H9 (cell line): ENCODE measurements at regions not wholly inside any gene's neighbourhood (a gene's known extent, or its start where the extent isn't known, plus 50 kb on each side); places are given as distances from the start of the nearest gene placed in this dataset.

ENCODE experiments used
- DNase-seq: peaks from one replicate; pipeline ENCODE4 v3.0.0-alpha.2; 2017
- H2AFZ ChIP-seq: one replicate; pipeline ENCODE4 v1.6.1; 2013; ENCODE audit warnings: mild to moderate bottlenecking, low read length, control low read depth, moderate library complexity
- H2AK5ac ChIP-seq: 2 replicates; pipeline ENCODE4 v1.6.1; 2013; ENCODE audit warnings: low read length, control low read depth, mixed read lengths; ENCODE audit not compliant: insufficient read length
- H2BK120ac ChIP-seq: one replicate; pipeline ENCODE4 v1.6.1; 2013; ENCODE audit warnings: low read depth, mild to moderate bottlenecking, low read length, control low read depth, inconsistent platforms; ENCODE audit not compliant: poor library complexity, severe bottlenecking
- H2BK12ac ChIP-seq: 2 replicates; pipeline ENCODE4 v1.6.1; 2013; ENCODE audit warnings: low read length, control low read depth, mixed read lengths, low read depth; ENCODE audit not compliant: insufficient read length
- H2BK15ac ChIP-seq: 2 replicates; pipeline ENCODE4 v1.6.1; 2013; ENCODE audit warnings: low read depth, low read length, control low read depth
- H2BK20ac ChIP-seq: one replicate; pipeline ENCODE4 v1.6.1; 2013; ENCODE audit warnings: low read depth, mild to moderate bottlenecking, low read length, control low read depth, inconsistent platforms; ENCODE audit not compliant: poor library complexity, severe bottlenecking
- H2BK5ac ChIP-seq: 2 replicates; pipeline ENCODE4 v1.6.1; 2013; ENCODE audit warnings: low read length, control low read depth, mixed read lengths; ENCODE audit not compliant: insufficient read length
- H3K14ac ChIP-seq: 2 replicates; pipeline ENCODE4 v1.6.1; 2013; ENCODE audit warnings: low read length, control low read depth; ENCODE audit not compliant: insufficient read depth
- H3K18ac ChIP-seq: 2 replicates; pipeline ENCODE4 v1.6.1; 2013; ENCODE audit warnings: low read depth, mild to moderate bottlenecking, mixed read lengths, low read length, control low read depth; ENCODE audit not compliant: insufficient read length
- H3K23ac ChIP-seq: 2 replicates; pipeline ENCODE4 v1.6.1; 2013; ENCODE audit warnings: low read length, control low read depth, mixed read lengths, low read depth; ENCODE audit not compliant: insufficient read length
- H3K23me2 ChIP-seq: 2 replicates; pipeline ENCODE4 v1.6.1; 2013; ENCODE audit warnings: low read depth, mild to moderate bottlenecking, mixed read lengths, low read length, control low read depth; ENCODE audit not compliant: insufficient read length, poor library complexity, severe bottlenecking
- H3K27ac ChIP-seq: 2 replicates; pipeline ENCODE4 v1.5.1; 2013; ENCODE audit warnings: low read length, control low read depth, mixed read lengths, low read depth; ENCODE audit not compliant: insufficient read length
- H3K27me3 ChIP-seq: 2 replicates; pipeline ENCODE4 v1.6.1; 2013; ENCODE audit warnings: low read length, control low read depth, inconsistent platforms; ENCODE audit not compliant: insufficient read depth
- H3K4ac ChIP-seq: 2 replicates; pipeline ENCODE4 v1.6.1; 2013; ENCODE audit warnings: low read depth, mild to moderate bottlenecking, control low read depth, inconsistent platforms, low read length, moderate library complexity
- H3K4me1 ChIP-seq: 2 replicates; pipeline ENCODE4 v1.6.1; 2013; ENCODE audit warnings: low read length, control low read depth, inconsistent platforms; ENCODE audit not compliant: insufficient read depth
- H3K4me2 ChIP-seq: 2 replicates; pipeline ENCODE4 v1.6.1; 2013; ENCODE audit warnings: low read length, control low read depth, mixed read lengths; ENCODE audit not compliant: insufficient read length, insufficient read depth
- H3K56ac ChIP-seq: 2 replicates; pipeline ENCODE4 v1.6.1; 2013; ENCODE audit warnings: low read depth, mild to moderate bottlenecking, mixed read lengths, low read length, control low read depth; ENCODE audit not compliant: insufficient read length
- H3K79me1 ChIP-seq: 2 replicates; pipeline ENCODE4 v1.6.1; 2013; ENCODE audit warnings: low read depth, mild to moderate bottlenecking, moderate library complexity, low read length, control low read depth, inconsistent platforms; ENCODE audit not compliant: insufficient read depth, poor library complexity, severe bottlenecking
- H3K79me2 ChIP-seq: 2 replicates; pipeline ENCODE4 v1.6.1; 2013; ENCODE audit warnings: low read length, control low read depth, inconsistent platforms; ENCODE audit not compliant: insufficient read depth
- H3K9ac ChIP-seq: 2 replicates; pipeline ENCODE4 v1.6.1; 2013; ENCODE audit warnings: low read length, control low read depth, mixed read lengths; ENCODE audit not compliant: insufficient read length; ENCODE audit errors: extremely low read depth
- H3K9me3 ChIP-seq: one replicate; pipeline ENCODE4 v1.6.1; 2013; ENCODE audit warnings: low read depth, low read length, inconsistent platforms; ENCODE audit not compliant: control insufficient read depth
- H3T11ph ChIP-seq: one replicate; pipeline ENCODE4 v1.6.1; 2013; ENCODE audit warnings: mild to moderate bottlenecking, low read length, control low read depth, inconsistent platforms
- H4K20me1 ChIP-seq: one replicate; pipeline ENCODE4 v1.6.1; 2013; ENCODE audit not compliant: control insufficient read depth, insufficient read length, insufficient read depth
- H4K5ac ChIP-seq: 2 replicates; pipeline ENCODE4 v1.6.1; 2013; ENCODE audit warnings: low read depth, mild to moderate bottlenecking, mixed read lengths, low read length, control low read depth; ENCODE audit not compliant: insufficient read length
- H4K8ac ChIP-seq: replicated peaks from 2 replicates; pipeline ENCODE4 v1.6.1; 2013; ENCODE audit warnings: low read length, control low read depth, mixed read lengths, low read depth; ENCODE audit not compliant: insufficient read length
- H4K91ac ChIP-seq: 2 replicates; pipeline ENCODE4 v1.6.1; 2013; ENCODE audit warnings: low read depth, mild to moderate bottlenecking, moderate library complexity, mixed read lengths, low read length, control low read depth; ENCODE audit not compliant: insufficient read length
- H3K27ac Mint-ChIP-seq, 3 experiments: 2 replicates in 2 of 3; 3 replicates in 1 of 3; pipeline ENCODE4 v1.8.0; 2020 to 2021; ENCODE audit warnings: mixed read lengths in 3 of 3, mild to moderate bottlenecking in 1 of 3, moderate library complexity in 1 of 3
- H3K27me3 Mint-ChIP-seq: 2 replicates; pipeline ENCODE4 v1.8.0; 2021; ENCODE audit warnings: low read depth, mild to moderate bottlenecking, moderate library complexity, mixed read lengths
- H3K36me3 Mint-ChIP-seq, 3 experiments: 2 replicates in 2 of 3; 3 replicates in 1 of 3; pipeline ENCODE4 v1.8.0; 2020 to 2021; ENCODE audit warnings: low read depth in 3 of 3, mixed read lengths in 3 of 3; ENCODE audit not compliant: insufficient read depth in 1 of 3
- H3K4me1 Mint-ChIP-seq, 2 experiments: 2 replicates each; pipeline ENCODE4 v1.8.0; 2020; ENCODE audit warnings: mixed read lengths in 2 of 2
- H3K4me3 Mint-ChIP-seq, 2 experiments: 2 replicates in 1 of 2; 3 replicates in 1 of 2; pipeline ENCODE4 v1.8.0; 2020 to 2021; ENCODE audit warnings: mild to moderate bottlenecking in 2 of 2, mixed read lengths in 2 of 2, moderate library complexity in 1 of 2
- H3K9me3 Mint-ChIP-seq, 2 experiments: 2 replicates in 1 of 2; 3 replicates in 1 of 2; pipeline ENCODE4 v1.8.0; 2020; ENCODE audit warnings: mild to moderate bottlenecking in 2 of 2, mixed read lengths in 2 of 2, moderate library complexity in 1 of 2
- WGBS: extraction: QIAGEN DNeasy Blood & Tissue Kit; methylation state at CpG from one replicate; pipeline ENCODE4 v1.1.7; 2013; ENCODE audit warnings: missing lambda C conversion rate, low lambda C conversion rate, mixed read lengths; ENCODE audit not compliant: insufficient read length; ENCODE audit errors: extremely low coverage; 5-methylcytosine and 5-hydroxymethylcytosine counted together
- TF ChIP-seq, protein P1 (sequence below): fragments of 200-600 bp; sonication (generic); conservative IDR thresholded peaks from 3 replicates; pipeline ENCODE4 v1.8.0; 2021; ENCODE audit warnings: antibody characterized with exemption, mild to moderate bottlenecking

DNA sequence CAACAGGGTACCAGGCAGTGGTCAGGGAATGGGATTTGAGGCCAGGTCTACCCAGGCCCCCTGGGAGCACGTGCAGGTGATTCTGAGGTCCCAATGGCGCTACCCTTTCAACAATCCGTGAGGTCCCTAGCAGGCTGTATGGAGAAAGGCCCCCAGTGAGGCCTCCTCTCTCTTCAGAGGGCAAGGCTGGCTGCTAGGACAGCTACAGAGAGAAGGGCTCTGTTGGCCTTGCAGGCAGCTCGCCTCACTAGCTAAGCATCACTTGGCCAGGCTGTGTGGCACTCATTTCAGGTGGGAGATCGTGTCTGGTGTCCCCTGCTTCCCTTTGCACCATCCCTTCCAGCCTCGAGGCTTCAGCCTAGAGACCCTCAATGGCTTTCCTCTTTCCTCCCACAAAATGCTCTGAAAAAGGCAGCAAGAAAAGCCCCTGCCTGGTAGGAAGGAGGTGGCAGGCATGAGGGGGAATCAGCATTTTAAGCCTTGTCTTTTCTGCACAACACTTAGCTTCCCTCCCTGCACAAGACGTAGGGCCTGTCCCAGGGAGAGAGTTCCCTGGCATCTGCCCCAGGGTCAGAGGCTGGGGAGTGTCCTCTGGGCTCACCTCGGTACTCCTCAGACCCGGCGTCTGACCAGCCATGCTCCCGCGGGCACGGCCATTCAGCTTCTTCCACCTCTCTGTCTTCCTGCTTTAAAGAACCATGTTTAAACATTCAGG is 111.8 kb downstream of the ASB7 start:
- H3K9me3 ChIP-seq: no peaks in the 10 kb centered on the region
- no CpG with 5 or more reads among the region's 13 CpGs for WGBS

More for the DNA sequence above, 111.8 kb downstream of the ASB7 start:
- Histone ChIP-seq H3K27ac (no peak overlapping the region), H4K8ac (no peak overlapping the region), H2BK12ac (no peak overlapping the region), H3K4ac (no peak overlapping the region), H3K56ac (no peak overlapping the region), H3K4me1 (no peaks in the 10 kb centered on the region), H3K79me1 (no peaks in the 10 kb centered on the region), H3K14ac (no peak overlapping the region), H3K4me2 (no peak overlapping the region), H2BK5ac (no peak overlapping the region), H3K18ac (no peak overlapping the region), H4K91ac (no peak overlapping the region), H4K20me1 (no peaks in the 10 kb centered on the region), H3K23ac (no peak overlapping the region), H2BK120ac (no peak overlapping the region), H4K5ac (no peak overlapping the region), H2BK15ac (no peak overlapping the region), H2BK20ac (no peak overlapping the region), H3T11ph (no peak overlapping the region), H3K27me3 (no peaks in the 10 kb centered on the region), H2AFZ (no peak overlapping the region), H2AK5ac (no peak overlapping the region), H3K79me2 (no peaks in the 10 kb centered on the region), H3K9ac (no peak overlapping the region), H3K23me2 (no peaks in the 10 kb centered on the region)
- Mint-ChIP-seq H3K27me3 (peaks cover 6% of the 10 kb centered on the region), H3K9me3 (peaks cover 12 to 18% of the 10 kb centered on the region in 2 experiments), H3K4me3 (no peak overlapping the region), H3K27ac (peak overlapping the region in 1 of 3 experiments; percentile 53; a peak in 1 of 7 replicates), H3K36me3 (peaks cover 5 to 16% (median 8%) of the 10 kb centered on the region in 3 experiments; a peak in 5 of 7 replicates), H3K4me1 (peaks cover 0 to 9% of the 10 kb centered on the region in 2 experiments; a peak in 2 of 4 replicates)
- TF ChIP-seq, protein P1, sequence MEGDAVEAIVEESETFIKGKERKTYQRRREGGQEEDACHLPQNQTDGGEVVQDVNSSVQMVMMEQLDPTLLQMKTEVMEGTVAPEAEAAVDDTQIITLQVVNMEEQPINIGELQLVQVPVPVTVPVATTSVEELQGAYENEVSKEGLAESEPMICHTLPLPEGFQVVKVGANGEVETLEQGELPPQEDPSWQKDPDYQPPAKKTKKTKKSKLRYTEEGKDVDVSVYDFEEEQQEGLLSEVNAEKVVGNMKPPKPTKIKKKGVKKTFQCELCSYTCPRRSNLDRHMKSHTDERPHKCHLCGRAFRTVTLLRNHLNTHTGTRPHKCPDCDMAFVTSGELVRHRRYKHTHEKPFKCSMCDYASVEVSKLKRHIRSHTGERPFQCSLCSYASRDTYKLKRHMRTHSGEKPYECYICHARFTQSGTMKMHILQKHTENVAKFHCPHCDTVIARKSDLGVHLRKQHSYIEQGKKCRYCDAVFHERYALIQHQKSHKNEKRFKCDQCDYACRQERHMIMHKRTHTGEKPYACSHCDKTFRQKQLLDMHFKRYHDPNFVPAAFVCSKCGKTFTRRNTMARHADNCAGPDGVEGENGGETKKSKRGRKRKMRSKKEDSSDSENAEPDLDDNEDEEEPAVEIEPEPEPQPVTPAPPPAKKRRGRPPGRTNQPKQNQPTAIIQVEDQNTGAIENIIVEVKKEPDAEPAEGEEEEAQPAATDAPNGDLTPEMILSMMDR: no peak
- no peak for DNase-seq
